CD4-positive, alpha-beta T cell (primary cell): ENCODE measurements at regions not wholly inside any gene's neighbourhood (a gene's known extent, or its start where the extent isn't known, plus 50 kb on each side); places are given as distances from the start of the nearest gene placed in this dataset.

ENCODE experiments used
- ATAC-seq: fragments of 200-7000 bp; cut with Tn5 transposase; one replicate; pipeline ENCODE4 v1.10.0; 2022; ENCODE audit warnings: mild to moderate bottlenecking; ENCODE audit not compliant: poor library complexity
- CTCF ChIA-PET: fragments of 350-600 bp; sonication (Branson Sonifier 250); formaldehyde crosslinking; loops from one replicate; lab custom pipeline; 2021; ENCODE audit warnings: antibody characterized with exemption, inconsistent platforms; lab: Charles Lee
- POLR2A ChIA-PET: fragments of 350-600 bp; sonication (Branson Sonifier 250); formaldehyde crosslinking; loops from one replicate; lab custom pipeline; 2021; ENCODE audit warnings: antibody characterized with exemption, inconsistent platforms; lab: Charles Lee
- DNase-seq, 14 experiments: peaks; one replicate each; pipeline ENCODE4 v3.0.0-alpha.2; 2013 to 2020; ENCODE audit warnings: mixed read lengths in 2 of 14
- H3K27ac ChIP-seq, 2 donors: one replicate each; pipeline versions ENCODE4 v1.5.1 to v1.7.0; 2013; ENCODE audit warnings: low read length in 2 of 2, low read depth in 1 of 2, mild to moderate bottlenecking in 1 of 2
- H3K27me3 ChIP-seq, 2 experiments: 1 replicate in 1 of 2; 2 replicates in 1 of 2; pipeline versions ENCODE4 v1.6.1 to v1.7.0; 2013; ENCODE audit warnings: low read length in 2 of 2, control low read depth in 1 of 2, mild to moderate bottlenecking in 1 of 2, moderate library complexity in 1 of 2; ENCODE audit not compliant: insufficient read depth in 2 of 2, control insufficient read depth in 1 of 2
- H3K36me3 ChIP-seq: one replicate; pipeline ENCODE4 v1.6.1; 2013; ENCODE audit warnings: low read length, control low read depth; ENCODE audit not compliant: insufficient read depth
- H3K4me1 ChIP-seq: one replicate; pipeline ENCODE4 v1.6.1; 2013; ENCODE audit warnings: low read length, control low read depth; ENCODE audit not compliant: insufficient read depth
- H3K4me3 ChIP-seq: one replicate; pipeline ENCODE4 v1.5.1; 2013; ENCODE audit warnings: mild to moderate bottlenecking, low read length, moderate library complexity
- H3K9me3 ChIP-seq, 2 experiments: 1 replicate in 1 of 2; 2 replicates in 1 of 2; pipeline versions ENCODE4 v1.6.1 to v1.7.0; 2013; ENCODE audit warnings: low read length in 2 of 2, mild to moderate bottlenecking in 2 of 2, control low read depth in 1 of 2, moderate library complexity in 1 of 2; ENCODE audit not compliant: control insufficient read depth in 1 of 2, insufficient read depth in 1 of 2
- H3K27ac Mint-ChIP-seq: one replicate; pipeline ENCODE4 v1.8.0; 2020; ENCODE audit warnings: mixed read lengths
- H3K27me3 Mint-ChIP-seq: one replicate; pipeline ENCODE4 v1.8.0; 2021; ENCODE audit warnings: mixed read lengths
- H3K36me3 Mint-ChIP-seq: one replicate; pipeline ENCODE4 v1.8.0; 2021; ENCODE audit warnings: low read depth, mixed read lengths
- H3K4me1 Mint-ChIP-seq: one replicate; pipeline ENCODE4 v1.8.0; 2021; ENCODE audit warnings: low read depth, mixed read lengths
- H3K4me3 Mint-ChIP-seq: one replicate; pipeline ENCODE4 v1.8.0; 2020; ENCODE audit warnings: mild to moderate bottlenecking, mixed read lengths
- H3K9me3 Mint-ChIP-seq: one replicate; pipeline ENCODE4 v1.8.0; 2020; ENCODE audit warnings: mixed read lengths
- CTCF ChIP-seq: fragments of 200-600 bp; IDR thresholded peaks from one replicate; pipeline ENCODE4 v1.8.0; 2022; ENCODE audit warnings: antibody characterized with exemption, mild to moderate bottlenecking
- intact Hi-C, 2 experiments: fragments of 100-400 bp; cut with DNase I in 1 of 2; cut with micrococcal nuclease in 1 of 2; formaldehyde crosslinking; loops; one replicate each; pipeline versions ENCODE4 v1.15.1 to v1.9.0; 2023 to 2025; cut with DNase I, micrococcal nuclease

GRCh38 chr5:76030343-76030742 lies 52.8 kb upstream of the SV2C start:
- Histone ChIP-seq H3K27ac (no peak overlapping the region), H3K4me1 (no peaks in the 10 kb centered on the region), H3K4me3 (no peak overlapping the region), H3K36me3 (no peaks in the 10 kb centered on the region), H3K9me3 (no peaks in the 10 kb centered on the region), H3K27me3 (peaks cover 0 to 4% of the 10 kb centered on the region in 2 experiments)
- Mint-ChIP-seq H3K36me3 (no peaks in the 10 kb centered on the region), H3K27me3 (peaks cover 31% of the 10 kb centered on the region), H3K4me1 (no peaks in the 10 kb centered on the region), H3K9me3 (no peaks in the 10 kb centered on the region), H3K4me3 (no peak overlapping the region), H3K27ac (no peak overlapping the region)
- TF ChIP-seq CTCF: no peak
- intact Hi-C loops: no loop called here
- no peak for ATAC-seq
- no peak for DNase-seq
- CTCF ChIA-PET: no interaction called here
- POLR2A ChIA-PET: no interaction called here

GRCh38 chr5:76029739-76030138 lies 53.4 kb upstream of the SV2C start:
- POLR2A ChIA-PET: no interaction called here
- no peaks in the 10 kb centered on the region for H3K36me3 Mint-ChIP-seq
- Histone ChIP-seq H3K27me3 (peaks cover 0 to 4% of the 10 kb centered on the region in 2 experiments), H3K27ac (no peak overlapping the region), H3K4me1 (no peaks in the 10 kb centered on the region), H3K4me3 (no peak overlapping the region), H3K9me3 (no peaks in the 10 kb centered on the region), H3K36me3 (no peaks in the 10 kb centered on the region)
- CTCF ChIA-PET: no interaction called here
- intact Hi-C loops: no loop called here
- H3K9me3 Mint-ChIP-seq: no peaks in the 10 kb centered on the region
- DNase-seq (no peak), ATAC-seq (no peak)
- TF ChIP-seq CTCF: no peak
- no peak overlapping the region for H3K27ac Mint-ChIP-seq
- H3K4me3 Mint-ChIP-seq: no peak overlapping the region
- no peaks in the 10 kb centered on the region for H3K4me1 Mint-ChIP-seq
- H3K27me3 Mint-ChIP-seq: peaks cover 29% of the 10 kb centered on the region

GRCh38 chr5:76025790-76026189 lies 57.4 kb upstream of the SV2C start:
- no peaks in the 10 kb centered on the region for H3K4me1 ChIP-seq
- Mint-ChIP-seq H3K27ac (no peak overlapping the region), H3K36me3 (no peaks in the 10 kb centered on the region), H3K4me1 (no peaks in the 10 kb centered on the region), H3K4me3 (no peak overlapping the region), H3K9me3 (no peaks in the 10 kb centered on the region), H3K27me3 (peaks cover 25% of the 10 kb centered on the region)
- H3K36me3 ChIP-seq: no peaks in the 10 kb centered on the region
- H3K27me3 ChIP-seq: peaks cover 0 to 4% of the 10 kb centered on the region in 2 experiments
- no peak overlapping the region for H3K4me3 ChIP-seq
- DNase-seq: no peak
- intact Hi-C loops: no loop called here
- ATAC-seq: no peak
- H3K9me3 ChIP-seq: no peaks in the 10 kb centered on the region
- H3K27ac ChIP-seq: no peak overlapping the region
- POLR2A ChIA-PET: no interaction called here
- CTCF ChIA-PET: no interaction called here
- TF ChIP-seq CTCF: no peak
